NCI-H1417 (cell line): ENCODE measurements at regions not wholly inside any gene's neighbourhood (a gene's known extent, or its start where the extent isn't known, plus 50 kb on each side); places are given as distances from the start of the nearest gene placed in this dataset.
"Not testable (repeated sequence)": the region's sequence is repeated elsewhere in the genome, so short reads cannot be mapped to it uniquely, and the experiment has no call there.

Experiments used
- DNase-seq, 3 experiments: peaks; one replicate each; lab custom pipeline; 2025; lab: John Stamatoyannopoulos, UW

DNA sequence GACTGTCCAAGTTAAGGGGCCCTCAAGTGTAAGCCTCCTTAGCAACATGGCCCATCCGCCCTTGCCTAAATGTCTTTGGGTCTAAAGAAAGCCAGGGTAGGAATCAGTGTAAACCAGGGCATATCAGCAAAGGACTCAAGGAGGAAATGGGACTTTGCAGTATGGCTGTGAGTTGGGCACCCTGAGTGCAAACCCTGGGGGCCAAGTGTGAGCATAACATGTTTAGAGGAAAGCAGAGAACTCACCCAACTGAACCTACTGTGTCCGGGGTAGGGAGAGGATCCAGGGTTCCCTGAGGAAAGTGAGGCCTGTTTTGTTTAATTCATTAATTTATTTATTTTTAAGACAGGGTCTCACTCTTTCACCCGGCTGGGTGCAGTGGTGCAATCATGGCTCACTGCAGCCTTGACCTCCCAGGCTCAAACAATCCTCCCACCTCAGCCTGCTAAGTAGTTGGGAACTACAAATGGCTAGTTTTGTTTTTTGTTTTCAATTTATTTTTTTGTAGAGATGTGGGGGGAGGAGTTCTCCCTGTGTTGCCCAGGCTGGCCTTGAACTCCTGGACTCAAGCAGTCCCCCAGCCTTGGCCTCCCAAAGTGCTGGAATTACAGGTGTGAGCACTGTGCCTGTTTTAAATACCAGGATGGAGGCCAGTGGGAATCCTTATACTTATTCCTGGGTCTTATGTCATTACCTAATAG is 51.0 kb upstream of the ACTR3 start:
- DNase-seq, result no peak

DNA sequence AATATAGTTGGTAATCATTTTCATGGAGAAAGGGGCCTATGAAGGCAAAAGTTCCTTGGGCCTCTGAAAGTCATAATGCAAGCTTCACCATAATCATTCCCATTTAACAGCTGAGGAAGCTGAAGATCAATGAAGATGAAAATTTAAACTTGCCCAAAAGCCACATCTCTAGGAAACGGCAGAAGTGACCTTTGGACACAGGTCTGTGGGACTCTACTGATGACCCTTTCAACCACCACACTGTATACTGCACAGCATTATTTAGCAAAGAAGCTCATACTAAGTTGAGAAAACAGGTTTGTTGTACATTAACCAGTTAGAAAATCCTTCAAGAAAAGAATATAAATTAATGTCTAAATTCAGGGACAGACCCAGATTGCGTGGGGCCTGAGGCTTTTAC is 51.6 kb upstream of the ACTR3 start:
- DNase-seq, result no peak

DNA sequence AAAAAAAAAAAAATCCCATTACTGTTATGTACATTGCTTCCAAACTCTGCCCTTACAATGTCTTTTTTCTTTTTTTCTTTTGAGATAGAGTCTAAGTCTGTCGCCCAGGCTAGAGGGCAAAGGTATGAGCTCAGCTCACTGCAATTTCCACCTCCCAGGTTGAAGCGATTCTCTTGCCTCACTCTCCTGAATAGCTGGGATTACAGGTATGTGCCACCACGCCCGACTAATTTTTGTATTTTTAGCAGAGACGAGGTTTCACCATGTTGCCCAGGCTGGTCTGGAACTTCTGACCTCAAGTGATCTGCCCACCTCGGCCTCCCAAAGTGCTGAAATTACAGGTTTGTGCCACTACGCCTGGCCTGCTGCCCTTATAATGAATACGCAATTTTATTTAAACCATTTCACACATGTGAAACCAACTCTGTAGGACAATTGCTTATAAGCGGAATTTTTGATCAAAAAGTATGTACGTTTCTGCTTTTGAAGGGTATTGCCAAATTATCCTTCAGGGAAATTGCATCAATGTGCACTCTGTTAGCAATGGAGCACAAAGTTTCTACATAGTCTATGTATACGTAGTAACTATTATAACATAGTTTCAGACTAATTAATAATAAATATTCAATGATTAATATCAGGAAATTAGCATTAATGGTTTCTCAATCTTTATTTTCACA is 55.7 kb upstream of the ACTR3 start:
- DNase-seq, result no peak

DNA sequence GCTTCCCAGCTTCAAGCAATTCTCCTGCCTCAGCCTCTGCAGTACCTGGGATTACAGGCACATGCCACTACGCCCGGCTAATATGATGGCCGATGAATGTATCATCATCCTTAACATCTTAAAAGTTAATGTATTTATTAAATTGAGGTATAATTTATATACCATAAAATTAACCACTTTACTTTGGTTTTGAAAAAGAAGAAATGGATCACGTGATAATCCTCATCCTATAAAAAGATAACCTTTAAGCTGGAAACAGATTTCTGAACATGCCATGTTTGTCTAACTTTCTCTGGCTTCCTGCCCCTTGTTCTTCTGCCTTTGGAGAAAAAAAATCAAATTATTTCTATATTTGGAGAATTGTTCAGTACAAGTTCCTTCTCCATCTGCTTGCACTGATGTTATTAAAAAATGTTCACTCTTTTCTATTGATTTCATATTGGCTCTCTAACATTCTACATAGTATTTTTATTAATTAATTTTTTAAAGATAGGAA is 57.0 kb upstream of the ACTR3 start:
- DNase-seq, result no peak

DNA sequence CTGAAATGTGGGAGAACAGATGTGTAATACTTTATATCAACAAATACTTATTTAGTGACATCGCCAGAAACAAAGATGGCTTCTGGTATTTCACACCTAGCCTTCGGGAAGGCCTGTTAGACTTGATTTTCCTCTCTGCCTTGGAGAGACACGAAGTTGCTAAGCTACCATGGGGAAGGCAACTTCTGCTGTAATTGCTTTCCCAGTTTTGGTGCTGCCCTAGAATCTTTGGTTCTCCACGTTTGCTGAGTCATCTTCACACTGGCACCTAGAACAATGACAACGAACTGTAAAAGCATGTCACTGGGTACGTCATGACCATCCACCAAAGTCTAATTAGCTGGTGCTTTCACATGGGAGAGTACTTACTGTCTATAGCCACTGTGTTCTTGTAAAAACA is 58.7 kb upstream of the ACTR3 start:
- DNase-seq, result peak in 1 of 3 experiments; percentile 7

DNA sequence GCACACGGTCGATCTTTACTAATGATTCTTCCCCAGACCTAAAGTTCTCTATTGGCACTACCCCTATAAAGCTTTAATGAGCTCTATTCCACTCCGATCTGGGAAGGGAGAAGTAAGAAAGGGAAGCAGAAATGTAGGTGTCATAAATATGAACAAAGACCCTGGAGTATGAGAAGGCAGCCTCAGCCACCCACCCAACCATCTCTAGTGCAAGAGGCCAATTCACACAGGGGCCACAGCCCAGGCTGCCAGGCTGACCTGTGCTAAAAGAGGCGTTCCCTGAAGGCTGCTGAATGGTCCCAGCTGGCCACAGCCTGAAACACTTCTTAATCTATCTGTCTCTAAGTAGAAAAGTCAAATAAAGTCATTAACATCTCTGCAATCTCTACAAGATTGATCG is 60.1 kb upstream of the ACTR3 start:
- DNase-seq, result no peak

DNA sequence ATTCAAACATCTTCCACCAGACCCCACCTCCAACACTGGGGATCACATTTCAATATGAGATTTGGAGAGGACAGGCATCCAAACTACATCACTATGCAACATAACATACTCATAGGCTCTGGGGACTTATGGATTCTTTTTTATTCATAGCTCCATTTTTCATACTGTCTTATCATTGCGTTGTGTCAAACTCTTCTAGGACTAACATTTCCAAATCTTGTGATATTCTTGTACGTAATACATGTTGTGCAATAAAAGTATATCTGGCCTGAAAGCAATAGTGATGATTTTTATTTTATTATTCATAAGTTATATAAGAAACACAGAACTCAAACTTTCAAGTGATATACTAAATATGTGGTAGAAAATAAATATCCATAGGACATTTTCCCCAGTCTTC is 60.6 kb upstream of the ACTR3 start:
- DNase-seq, result no peak

DNA sequence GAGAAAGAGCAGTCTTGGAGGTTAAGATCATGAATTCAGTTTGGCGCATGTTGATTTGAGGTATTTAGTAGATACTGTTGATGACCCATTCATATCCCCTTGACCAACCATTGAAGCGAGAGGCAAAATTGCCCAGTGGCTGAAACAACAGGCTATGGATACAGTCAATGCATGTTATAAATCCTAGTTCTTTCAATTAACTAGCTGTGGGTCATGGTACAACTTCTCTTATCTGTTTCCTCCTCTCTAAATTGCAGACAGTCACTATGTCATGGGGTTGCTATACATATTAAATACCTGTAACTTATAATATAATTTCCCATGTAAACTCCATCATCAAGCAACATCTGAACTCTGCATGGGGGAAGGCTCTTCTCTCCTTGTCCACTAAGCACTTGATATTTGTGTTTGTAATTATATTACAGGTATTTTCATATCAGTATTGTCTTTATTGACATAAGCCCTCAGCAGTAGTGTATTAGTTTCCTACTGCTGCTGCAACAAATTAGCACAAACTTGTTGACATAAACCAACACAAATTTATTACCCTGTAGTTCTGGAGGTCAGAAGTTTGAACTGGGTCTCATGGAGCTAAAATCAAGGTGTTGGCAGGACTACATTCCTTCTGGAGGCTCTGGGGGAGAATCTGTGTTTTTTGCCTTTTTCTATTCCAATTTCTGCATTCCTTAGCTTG is 61.7 kb upstream of the ACTR3 start:
- DNase-seq, result no peak

DNA sequence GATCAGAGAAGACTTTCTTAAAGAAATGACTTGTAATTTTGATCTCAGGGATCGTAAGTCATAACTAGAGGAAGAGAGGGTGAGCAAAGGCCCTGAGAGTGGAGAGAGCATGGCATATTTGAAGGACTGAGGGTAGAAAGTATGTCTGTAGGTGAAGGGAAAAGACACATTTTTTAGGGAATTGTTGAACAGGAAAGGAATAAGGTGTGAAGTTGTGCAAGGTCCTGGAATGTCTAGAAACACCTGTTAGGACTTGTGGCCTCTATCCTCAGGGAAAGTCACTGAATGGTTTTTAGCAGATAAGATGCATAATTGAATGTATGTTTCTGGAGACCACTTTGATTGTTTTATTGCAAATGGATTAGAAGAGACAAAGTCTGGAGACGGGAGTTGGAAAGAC is 62.5 kb upstream of the ACTR3 start:
- no peak for DNase-seq

DNA sequence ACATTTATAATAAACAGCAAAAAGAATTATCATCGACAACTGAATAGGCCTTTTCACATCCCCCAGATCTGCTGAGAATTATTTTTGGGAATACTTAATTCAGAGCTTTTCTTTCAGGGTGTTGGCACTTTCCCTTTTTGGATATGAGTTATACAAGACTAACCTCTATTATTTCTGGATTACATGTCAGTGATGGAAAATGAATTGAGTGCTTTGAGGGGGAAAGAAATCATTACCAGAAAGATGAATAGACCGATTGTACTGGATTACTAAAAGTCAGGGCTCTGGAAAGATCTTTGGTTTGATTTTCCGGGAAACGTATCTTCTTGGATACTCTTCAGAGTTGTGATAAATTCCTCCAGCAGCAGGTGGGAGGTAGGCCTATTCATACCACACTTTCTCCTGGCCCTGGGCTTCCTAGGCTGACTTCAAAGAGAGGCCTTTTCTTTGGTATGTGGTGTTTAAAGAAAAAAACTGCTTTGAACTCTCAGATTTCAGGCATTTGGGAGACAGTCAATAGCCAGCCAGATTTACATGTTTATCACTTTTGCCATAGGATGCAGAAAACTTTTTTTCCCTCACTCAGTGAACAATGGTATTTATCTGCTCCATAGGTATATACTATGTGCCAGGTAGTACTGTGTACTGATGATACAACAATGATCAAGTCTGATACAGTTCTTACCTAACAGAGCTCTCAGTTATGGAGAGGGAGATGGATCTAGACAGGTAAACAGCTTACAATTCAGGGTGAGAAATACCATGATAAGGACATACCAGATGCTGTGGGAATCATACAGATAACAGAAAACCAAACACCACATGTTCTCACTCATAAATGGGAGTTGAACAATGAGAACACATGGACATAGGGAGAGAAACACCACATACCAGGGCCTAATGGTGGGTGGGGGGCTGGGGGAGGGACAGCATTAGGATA is 63.3 kb upstream of the ACTR3 start:
- DNase-seq, result no peak

DNA sequence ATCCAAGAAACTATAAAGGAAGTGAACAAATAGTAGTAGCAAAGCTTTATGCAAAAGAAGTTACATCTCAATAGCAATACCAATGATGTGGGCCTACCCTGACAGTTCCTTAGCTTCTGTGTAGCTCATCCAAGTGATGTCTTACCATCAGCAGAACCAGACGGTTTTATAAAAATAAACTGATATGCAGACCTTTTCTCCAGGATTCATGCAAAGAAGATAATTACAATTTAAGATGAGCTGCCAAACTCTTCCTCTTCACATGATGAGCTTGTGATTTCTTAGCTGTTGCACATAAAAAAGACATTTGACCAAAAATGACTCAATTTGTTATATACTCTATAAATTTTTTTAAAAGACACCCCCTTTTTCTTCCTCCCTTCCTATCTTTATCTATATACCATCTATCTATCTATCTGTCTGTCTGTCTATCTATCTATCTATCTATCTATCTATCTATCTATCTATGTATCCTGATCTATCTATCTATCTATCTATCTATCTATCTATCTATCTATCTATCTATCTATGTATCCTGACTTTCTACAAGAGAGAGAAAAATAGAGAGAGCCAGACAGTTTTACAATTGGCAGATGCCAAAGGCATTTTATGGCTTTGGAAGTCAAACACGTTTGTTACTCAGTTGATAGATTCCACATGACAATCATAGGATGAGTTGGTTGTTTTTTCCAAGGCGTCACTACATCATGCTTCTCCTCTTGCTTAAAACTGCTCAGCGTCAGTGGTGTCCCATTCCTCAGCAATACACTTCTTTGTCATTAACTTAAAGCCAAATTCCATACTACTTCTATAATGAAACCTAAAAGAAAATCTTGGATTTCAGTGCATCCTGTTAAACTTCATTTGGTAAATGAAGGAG is 65.9 kb upstream of the ACTR3 start:
- DNase-seq, result no peak

DNA sequence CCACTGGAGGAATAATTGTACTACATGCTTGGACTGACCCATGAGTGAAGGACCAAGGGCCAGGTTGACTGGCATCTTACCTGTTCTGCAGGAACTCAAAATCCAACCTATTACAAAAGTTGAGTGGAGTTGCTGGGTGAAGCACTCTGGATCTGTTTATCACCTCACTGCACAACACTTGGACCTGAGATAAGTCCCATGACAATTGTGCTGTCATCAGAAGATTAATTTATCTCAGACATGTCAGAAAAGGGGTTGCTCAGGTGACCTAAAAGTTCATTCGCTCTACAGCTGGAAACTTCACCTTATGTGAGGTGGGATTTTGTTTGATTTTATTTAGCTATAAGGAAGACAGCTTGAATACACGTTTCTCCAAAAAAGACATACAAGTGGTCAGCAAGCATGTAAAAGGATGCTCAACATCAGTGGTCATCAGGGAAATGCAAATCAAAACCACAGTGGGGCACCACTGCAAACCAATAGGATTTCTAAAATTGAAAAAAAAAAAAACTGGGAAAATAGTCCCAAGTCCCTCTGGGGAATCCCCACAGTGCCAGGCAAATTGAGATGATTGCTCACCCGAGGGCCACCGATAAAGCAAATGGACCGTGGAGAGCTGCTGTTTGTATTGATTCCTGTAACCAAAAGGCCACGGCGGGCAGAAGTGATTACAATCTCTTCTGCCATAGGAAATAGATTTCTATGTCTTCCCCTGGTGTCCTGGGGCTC is 65.8 kb upstream of the SLC35F5 start:
- peak in 1 of 3 experiments; percentile 28 for DNase-seq

DNA sequence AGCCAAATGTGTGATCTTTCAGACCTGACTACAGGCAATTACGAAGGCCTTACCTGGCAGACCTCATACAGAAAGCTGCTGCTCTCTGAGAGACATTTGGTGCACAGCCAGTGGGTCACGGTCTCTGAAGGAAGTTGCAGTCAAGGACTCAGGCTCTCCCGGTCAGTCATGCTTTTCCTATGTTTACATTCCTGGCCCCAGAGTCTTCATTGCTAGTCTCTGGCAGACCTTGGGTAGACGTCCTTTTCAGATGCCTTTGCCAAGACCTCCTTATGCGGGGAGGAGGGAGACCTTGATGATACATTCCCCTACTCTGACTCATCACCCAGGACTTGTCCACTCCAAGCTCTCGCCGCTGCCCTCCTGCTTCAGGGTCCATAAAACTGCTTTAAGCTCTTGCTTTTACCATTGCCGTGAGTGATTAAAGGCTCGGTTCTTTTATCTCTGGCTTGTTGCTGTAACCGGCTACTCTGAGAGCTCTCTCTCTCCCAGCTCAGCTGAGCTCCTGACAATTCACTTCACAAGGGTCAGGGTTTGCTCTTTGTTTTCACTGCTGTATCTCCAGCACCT is 62.0 kb upstream of the SLC35F5 start:
- DNase-seq, result no peak

DNA sequence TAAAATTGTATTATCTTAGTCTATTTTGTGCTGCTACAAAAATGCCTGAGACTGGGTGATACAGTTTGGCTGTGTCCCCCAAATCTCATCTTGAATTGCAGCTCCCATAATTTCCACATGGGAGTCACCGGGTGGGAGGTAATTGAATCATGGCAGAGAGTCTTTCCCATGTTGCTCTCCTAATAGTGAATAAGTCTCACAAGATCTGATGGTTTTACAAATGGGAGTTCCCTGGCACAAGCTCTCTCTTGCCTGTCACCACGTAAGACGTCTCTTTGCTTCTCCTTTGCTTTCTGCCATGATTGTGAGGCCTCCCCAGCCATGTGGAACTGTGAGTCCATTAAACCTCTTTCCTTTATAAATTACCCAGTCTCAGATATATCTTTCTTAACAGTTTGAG is 57.0 kb upstream of the SLC35F5 start:
- DNase-seq, result not testable (repeated sequence)

DNA sequence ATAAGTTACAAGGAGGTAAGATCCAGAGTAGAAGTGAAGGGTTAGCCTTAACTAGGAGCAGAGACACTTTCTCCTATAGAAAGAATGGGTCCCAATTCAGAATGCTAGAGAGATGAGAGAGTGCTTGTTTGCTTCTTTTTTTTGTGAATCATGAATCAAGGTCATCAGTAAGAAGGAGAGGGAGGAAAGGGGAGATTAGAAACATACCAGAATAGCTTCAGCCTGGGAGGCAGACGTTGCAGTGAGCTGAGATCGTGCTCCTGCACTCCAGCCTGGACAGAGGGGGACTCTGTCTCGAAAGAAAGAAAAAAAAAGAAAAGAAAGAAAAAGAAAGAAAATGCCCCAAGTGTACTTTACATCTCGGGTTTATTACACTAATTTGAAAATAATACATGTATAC is 55.8 kb upstream of the SLC35F5 start:
- no peak for DNase-seq

DNA sequence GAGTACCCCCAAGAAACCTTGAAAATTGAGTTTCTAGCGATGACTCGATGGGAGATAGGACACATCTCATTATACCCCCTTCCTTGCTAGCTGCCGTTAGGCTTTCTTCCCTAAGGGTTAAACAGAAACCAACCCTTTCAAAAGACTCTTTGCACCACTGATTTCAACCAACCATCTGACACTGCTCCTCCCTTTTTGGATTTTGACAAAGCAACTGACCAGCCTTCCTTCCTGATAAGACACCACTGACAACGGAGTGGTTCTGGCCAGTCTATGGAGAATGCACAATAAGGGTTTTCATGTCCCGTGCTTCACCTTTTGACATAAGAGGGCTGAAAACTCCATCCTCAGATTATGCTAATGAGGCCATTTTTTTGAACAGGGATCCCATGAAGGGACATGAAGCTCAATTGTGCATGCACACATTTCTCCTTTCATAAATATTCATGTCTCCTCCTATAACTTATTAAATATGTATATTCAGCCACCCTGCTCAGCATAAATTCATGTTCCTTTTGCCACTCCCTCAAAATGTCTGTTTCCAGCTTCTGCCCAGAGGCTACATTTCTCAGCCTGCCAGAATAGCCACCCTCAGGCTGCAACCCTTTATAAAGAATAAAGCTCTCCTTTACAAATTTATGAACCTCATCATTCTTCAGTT is 52.8 kb upstream of the SLC35F5 start:
- no peak for DNase-seq

DNA sequence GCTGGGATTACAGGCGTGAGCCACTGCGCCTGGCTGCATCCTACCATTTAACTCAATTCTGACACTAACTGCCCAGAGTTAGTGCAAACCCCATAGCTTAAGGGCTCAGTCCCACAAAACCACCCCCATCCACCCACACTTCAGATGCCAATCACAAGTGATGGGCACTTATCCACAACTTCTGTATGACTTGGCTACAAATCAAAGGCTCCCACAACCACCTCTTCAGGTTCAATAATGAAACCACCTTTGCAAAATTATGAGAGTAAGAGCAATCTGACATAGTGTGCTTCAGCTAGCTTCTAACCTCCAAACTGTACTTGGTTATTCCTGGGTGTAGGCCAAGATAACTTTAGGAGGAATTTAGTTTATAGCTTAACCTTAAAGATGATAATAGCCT is 51.3 kb upstream of the SLC35F5 start:
- DNase-seq, result no peak

DNA sequence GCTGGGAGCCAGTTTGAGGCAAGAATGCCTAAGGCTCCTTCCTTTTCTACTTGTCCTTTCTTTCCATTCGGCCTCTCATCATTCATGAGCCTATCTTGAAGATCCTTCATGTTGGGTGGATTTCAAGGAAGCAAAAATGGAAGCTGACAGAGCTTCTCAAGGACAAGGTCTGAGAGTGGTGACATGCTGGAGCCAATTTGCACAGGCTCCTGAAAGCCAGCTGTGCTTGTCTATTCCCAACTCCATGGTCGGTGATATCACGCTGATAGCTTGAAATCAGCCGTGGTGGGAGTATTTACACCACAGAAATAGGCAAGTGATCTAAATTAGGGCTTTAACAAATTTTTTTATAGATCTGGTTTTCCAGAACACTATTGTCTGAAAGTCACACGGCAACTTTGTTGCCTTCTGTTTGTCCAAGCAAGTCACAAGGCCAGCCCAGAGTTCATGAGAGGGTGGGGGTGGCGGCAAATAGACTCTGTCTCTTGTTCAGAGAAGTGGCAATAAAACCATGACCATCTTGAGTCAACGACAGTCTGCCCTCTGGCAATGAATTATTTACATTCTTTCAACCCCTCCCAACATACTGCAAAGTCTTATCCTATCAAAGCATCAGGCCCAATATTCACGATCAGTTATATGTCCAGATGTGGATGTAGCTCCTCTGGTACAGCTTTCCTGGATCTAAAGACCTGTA is 49.9 kb upstream of the SLC35F5 start:
- DNase-seq, result no peak
